Neural progenitor cell (in vitro differentiated cells): ENCODE measurements at regions not wholly inside any gene's neighbourhood (a gene's known extent, or its start where the extent isn't known, plus 50 kb on each side); places are given as distances from the start of the nearest gene placed in this dataset.

Experiments
- EZH2 ChIP-seq: fragments of 200-600 bp; sonication (generic); IDR thresholded peaks from 2 replicates; pipeline ENCODE4 v1.6.1; 2017; ENCODE audit warnings: antibody characterized with exemption, mild to moderate bottlenecking, moderate library complexity
- EZH2phosphoT487 ChIP-seq: fragments of 200-600 bp; sonication (generic); IDR thresholded peaks from 2 replicates; pipeline ENCODE4 v1.6.1; 2017; ENCODE audit warnings: antibody characterized with exemption
- TF ChIP-seq, protein P1 (sequence below): fragments of 200-600 bp; sonication (generic); IDR thresholded peaks from 2 replicates; pipeline ENCODE4 v1.5.1; 2017; ENCODE audit warnings: antibody characterized with exemption, mild to moderate bottlenecking

DNA sequence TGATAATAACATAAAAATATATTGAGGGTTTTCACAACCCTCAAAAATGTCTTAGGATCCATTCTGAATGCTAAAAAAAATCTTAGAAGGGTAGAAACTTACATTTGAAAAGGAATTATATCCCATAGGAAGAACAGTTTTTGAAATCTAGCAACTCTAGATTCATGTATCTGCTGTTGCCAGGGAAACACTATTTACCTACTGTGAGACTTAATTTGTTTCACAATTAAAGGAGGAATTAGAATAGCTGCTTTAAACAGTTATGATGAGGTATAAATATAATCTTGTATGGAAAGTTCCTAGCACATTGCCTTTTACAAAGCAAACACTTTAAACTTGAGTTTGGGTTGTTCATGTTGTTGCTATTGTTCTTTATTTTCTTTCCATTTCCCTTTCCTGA is 988.2 kb downstream of the SUCLG1 start:
- TF ChIP-seq EZH2phosphoT487 = no peak
- TF ChIP-seq EZH2 = no peak
- TF ChIP-seq, protein P1, sequence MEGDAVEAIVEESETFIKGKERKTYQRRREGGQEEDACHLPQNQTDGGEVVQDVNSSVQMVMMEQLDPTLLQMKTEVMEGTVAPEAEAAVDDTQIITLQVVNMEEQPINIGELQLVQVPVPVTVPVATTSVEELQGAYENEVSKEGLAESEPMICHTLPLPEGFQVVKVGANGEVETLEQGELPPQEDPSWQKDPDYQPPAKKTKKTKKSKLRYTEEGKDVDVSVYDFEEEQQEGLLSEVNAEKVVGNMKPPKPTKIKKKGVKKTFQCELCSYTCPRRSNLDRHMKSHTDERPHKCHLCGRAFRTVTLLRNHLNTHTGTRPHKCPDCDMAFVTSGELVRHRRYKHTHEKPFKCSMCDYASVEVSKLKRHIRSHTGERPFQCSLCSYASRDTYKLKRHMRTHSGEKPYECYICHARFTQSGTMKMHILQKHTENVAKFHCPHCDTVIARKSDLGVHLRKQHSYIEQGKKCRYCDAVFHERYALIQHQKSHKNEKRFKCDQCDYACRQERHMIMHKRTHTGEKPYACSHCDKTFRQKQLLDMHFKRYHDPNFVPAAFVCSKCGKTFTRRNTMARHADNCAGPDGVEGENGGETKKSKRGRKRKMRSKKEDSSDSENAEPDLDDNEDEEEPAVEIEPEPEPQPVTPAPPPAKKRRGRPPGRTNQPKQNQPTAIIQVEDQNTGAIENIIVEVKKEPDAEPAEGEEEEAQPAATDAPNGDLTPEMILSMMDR = no peak
